ENCODE measurements at regions not wholly inside any gene's neighbourhood (a gene's known extent, or its start where the extent isn't known, plus 50 kb on each side); places are given as distances from the start of the nearest gene placed in this dataset.

DNA sequence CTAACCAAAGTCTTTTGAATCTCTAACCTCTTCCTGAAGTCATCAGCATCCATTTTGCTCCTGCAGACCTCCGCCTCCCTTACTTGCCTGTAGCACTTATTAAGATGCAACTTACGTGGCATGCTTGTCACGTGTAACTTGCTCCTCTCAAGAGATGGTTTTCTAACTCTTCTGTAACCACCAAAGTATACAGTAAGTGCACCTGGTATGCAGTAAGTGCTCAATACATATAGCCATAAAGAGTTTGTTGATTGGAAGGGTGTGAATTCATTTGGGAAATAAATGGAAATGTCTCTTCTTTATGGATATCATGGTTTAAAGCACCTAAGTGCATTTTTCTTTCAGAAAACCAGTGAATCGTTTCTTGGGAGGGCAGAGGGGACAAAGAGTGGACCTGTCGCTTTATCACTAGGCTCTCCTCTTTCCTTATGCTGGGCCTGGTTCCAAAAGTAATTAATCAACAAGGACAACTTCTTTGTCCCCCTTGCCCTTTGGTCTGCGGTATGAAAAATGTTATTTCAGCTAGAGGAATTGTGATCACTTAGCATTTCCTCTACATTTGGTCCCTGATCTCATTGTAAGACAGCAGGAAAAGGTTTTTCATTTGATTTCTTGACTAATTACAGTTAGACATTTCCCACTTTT, 370.0 kb upstream of the SPRED2 start:
- H3K4me1 Mint-ChIP-seq: peaks cover 17% of the 10 kb centered on the region
- no peak overlapping the region for H3K27ac Mint-ChIP-seq
- H3K9me3 Mint-ChIP-seq: peaks cover 16% of the 10 kb centered on the region
- TF ChIP-seq, protein P1, sequence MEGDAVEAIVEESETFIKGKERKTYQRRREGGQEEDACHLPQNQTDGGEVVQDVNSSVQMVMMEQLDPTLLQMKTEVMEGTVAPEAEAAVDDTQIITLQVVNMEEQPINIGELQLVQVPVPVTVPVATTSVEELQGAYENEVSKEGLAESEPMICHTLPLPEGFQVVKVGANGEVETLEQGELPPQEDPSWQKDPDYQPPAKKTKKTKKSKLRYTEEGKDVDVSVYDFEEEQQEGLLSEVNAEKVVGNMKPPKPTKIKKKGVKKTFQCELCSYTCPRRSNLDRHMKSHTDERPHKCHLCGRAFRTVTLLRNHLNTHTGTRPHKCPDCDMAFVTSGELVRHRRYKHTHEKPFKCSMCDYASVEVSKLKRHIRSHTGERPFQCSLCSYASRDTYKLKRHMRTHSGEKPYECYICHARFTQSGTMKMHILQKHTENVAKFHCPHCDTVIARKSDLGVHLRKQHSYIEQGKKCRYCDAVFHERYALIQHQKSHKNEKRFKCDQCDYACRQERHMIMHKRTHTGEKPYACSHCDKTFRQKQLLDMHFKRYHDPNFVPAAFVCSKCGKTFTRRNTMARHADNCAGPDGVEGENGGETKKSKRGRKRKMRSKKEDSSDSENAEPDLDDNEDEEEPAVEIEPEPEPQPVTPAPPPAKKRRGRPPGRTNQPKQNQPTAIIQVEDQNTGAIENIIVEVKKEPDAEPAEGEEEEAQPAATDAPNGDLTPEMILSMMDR (IDR thresholded peaks at IDR 0.05; ENCODE audit: unreplicated experiment): no peak
- no peak overlapping the region for H3K4me3 Mint-ChIP-seq
- no peaks in the 10 kb centered on the region for H3K27me3 Mint-ChIP-seq (ENCODE audit: low read depth)
- H3K36me3 Mint-ChIP-seq: peaks cover 7% of the 10 kb centered on the region
- DNase-seq (ENCODE audit: low spot score in 2 of 2, unreplicated experiment in 2 of 2): no peak

DNA sequence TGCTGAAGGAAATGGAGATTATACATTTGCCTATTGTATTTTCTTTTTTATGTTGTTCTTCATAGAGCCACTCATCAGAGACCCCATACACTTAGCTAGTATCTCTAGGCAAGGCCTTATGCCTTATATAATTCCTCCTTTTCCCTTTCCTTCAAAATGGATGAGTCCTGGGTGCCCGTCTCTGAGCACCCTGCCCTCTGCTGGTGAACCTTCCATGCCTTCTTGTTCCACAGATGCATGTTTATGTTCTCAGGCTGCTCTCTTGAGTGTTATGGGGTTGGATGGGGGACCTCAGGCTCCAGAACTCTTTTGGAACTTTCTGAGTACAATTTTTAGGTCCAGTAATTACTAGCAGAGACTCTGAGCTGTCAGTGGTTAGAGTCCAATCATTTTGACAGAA, 368.6 kb upstream of the SPRED2 start:
- Mint-ChIP-seq H3K9me3 (peaks cover 11% of the 10 kb centered on the region), H3K4me3 (no peak overlapping the region), H3K27ac (no peak overlapping the region), H3K27me3 (ENCODE audit: low read depth) (no peaks in the 10 kb centered on the region), H3K36me3 (peaks cover 5% of the 10 kb centered on the region), H3K4me1 (peaks cover 23% of the 10 kb centered on the region)
- TF ChIP-seq, protein P1 (IDR thresholded peaks at IDR 0.05; ENCODE audit: unreplicated experiment): no peak
- no peak for DNase-seq (ENCODE audit: low spot score in 2 of 2, unreplicated experiment in 2 of 2)

DNA sequence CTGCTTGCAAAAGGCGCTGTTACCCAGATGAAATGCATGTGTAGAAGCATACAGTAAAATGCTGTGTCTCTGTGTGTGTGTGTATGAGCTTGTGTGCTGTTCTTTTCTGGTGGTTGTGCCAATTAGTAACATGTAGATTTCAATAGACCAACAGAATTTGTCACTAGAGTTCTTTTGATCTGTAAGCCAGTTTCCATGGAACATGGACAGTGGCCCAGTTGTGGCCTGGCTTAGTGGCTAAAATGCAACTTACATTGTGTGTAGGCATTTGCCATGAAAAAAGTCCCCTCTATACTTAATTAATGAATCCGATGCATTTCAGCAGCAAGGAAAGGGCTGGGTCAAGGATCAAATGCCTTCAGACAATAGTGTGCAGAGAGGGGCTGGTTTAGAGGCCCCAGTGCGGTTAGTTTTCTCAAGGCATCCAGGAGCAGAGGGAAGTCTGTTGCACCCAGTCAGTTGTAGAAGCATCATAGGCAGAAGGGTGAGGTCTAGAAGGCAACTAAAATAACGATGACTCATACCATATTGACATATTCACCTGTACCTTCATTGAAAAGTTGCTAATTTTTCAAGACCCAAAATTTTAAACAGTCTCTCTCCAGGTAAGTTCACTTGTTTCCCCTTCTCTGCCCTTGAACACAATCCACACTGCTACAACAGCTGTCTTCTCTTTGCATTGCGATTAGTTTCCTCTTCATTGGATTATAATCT, 366.9 kb upstream of the SPRED2 start:
- TF ChIP-seq, protein P1 (IDR thresholded peaks at IDR 0.05; ENCODE audit: unreplicated experiment): no peak
- Mint-ChIP-seq H3K9me3 (no peaks in the 10 kb centered on the region), H3K27me3 (ENCODE audit: low read depth) (no peaks in the 10 kb centered on the region), H3K27ac (no peak overlapping the region), H3K4me3 (no peak overlapping the region), H3K36me3 (no peaks in the 10 kb centered on the region), H3K4me1 (peaks cover 26% of the 10 kb centered on the region)
- no peak for DNase-seq (ENCODE audit: low spot score in 2 of 2, unreplicated experiment in 2 of 2)

DNA sequence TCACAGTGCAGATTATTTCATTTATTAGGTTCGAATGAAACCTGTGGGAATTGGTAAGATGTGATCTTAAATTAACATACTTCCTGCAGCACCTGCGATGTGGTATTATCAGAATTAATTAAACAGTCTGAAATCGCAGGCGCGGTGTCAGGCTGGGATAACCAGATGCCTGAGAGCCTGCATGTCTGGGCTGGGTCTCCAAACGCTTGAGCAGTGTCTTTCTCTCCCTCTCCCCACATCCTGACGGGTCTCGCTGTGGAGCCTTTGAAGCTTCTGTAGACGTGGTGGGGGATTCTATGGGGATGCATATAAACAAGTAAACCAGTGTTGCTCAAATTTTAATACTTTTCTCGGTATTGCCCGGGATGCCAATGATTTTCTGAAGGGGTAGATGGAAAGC, 366.2 kb upstream of the SPRED2 start:
- H3K27ac Mint-ChIP-seq: no peak overlapping the region
- no peak overlapping the region for H3K4me3 Mint-ChIP-seq
- no peaks in the 10 kb centered on the region for H3K36me3 Mint-ChIP-seq
- H3K27me3 Mint-ChIP-seq (ENCODE audit: low read depth): no peaks in the 10 kb centered on the region
- peaks cover 2% of the 10 kb centered on the region for H3K9me3 Mint-ChIP-seq
- DNase-seq (ENCODE audit: low spot score in 2 of 2, unreplicated experiment in 2 of 2): no peak
- H3K4me1 Mint-ChIP-seq: peaks cover 26% of the 10 kb centered on the region
- TF ChIP-seq, protein P1 (IDR thresholded peaks at IDR 0.05; ENCODE audit: unreplicated experiment): no peak

DNA sequence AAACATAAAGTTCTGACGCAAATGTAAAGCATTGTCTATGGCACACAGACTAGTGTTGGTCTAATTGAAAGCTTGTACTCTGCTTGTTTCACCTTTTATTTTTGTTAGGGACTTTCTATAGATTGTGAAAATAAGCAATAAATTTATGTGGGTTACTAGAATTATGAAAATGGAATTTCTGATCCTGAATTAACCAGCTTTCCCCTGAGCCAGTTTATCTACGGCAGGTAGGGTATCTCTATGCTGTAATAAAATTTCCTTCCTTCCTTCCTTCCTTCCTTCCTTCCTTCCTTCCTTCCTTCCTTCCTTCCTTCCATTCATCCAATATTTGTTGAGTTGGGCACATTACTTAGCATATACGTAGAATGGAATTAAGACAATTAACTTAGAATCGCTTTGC, 362.6 kb upstream of the SPRED2 start:
- Mint-ChIP-seq H3K4me1 (peaks cover 33% of the 10 kb centered on the region), H3K9me3 (peaks cover 4% of the 10 kb centered on the region), H3K36me3 (no peaks in the 10 kb centered on the region), H3K27ac (no peak overlapping the region), H3K4me3 (no peak overlapping the region), H3K27me3 (ENCODE audit: low read depth) (no peaks in the 10 kb centered on the region)
- TF ChIP-seq, protein P1 (IDR thresholded peaks at IDR 0.05; ENCODE audit: unreplicated experiment): no peak
- no peak for DNase-seq (ENCODE audit: low spot score in 2 of 2, unreplicated experiment in 2 of 2)

Measured in mesothelial cell of epicardium (in vitro differentiated cells).